ENCODE measurements at regions not wholly inside any gene's neighbourhood (a gene's known extent, or its start where the extent isn't known, plus 50 kb on each side); places are given as distances from the start of the nearest gene placed in this dataset.

- TF ChIP-seq YY1 (IDR thresholded peaks at IDR 0.05) (no peak), CTCF (IDR thresholded peaks at IDR 0.05; ENCODE audit: low read depth, low read length, missing input control) (no peak), JUND (IDR thresholded peaks at IDR 0.05) (no peak), EGR1 (IDR thresholded peaks at IDR 0.05; ENCODE audit: low read depth in 2 of 2) (no peak), GABPA (IDR thresholded peaks at IDR 0.05 in 1 of 2, conservative IDR thresholded peaks at IDR 0.05 in 1 of 2) (no peak)
- TF ChIP-seq, protein P1, sequence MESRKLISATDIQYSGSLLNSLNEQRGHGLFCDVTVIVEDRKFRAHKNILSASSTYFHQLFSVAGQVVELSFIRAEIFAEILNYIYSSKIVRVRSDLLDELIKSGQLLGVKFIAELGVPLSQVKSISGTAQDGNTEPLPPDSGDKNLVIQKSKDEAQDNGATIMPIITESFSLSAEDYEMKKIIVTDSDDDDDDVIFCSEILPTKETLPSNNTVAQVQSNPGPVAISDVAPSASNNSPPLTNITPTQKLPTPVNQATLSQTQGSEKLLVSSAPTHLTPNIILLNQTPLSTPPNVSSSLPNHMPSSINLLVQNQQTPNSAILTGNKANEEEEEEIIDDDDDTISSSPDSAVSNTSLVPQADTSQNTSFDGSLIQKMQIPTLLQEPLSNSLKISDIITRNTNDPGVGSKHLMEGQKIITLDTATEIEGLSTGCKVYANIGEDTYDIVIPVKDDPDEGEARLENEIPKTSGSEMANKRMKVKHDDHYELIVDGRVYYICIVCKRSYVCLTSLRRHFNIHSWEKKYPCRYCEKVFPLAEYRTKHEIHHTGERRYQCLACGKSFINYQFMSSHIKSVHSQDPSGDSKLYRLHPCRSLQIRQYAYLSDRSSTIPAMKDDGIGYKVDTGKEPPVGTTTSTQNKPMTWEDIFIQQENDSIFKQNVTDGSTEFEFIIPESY (IDR thresholded peaks at IDR 0.05), result no peak
- TF ChIP-seq, protein P2, sequence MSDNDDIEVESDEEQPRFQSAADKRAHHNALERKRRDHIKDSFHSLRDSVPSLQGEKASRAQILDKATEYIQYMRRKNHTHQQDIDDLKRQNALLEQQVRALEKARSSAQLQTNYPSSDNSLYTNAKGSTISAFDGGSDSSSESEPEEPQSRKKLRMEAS (IDR thresholded peaks at IDR 0.05), result no peak
Measured at GRCh38 chr14:87334997-87335685, 657.8 kb downstream of the GALC start.
